Esophagus squamous epithelium (tissue), 4 donors: ENCODE measurements at regions not wholly inside any gene's neighbourhood (a gene's known extent, or its start where the extent isn't known, plus 50 kb on each side); places are given as distances from the start of the nearest gene placed in this dataset.

ENCODE experiments used
- CTCF ChIP-seq, 6 experiments: fragments of 450-650 bp in 4 of 6; fragments of 200-600 bp in 2 of 6; sonication (generic) in 2 of 6; IDR thresholded peaks; one replicate each; pipeline ENCODE4 v1.5.1; 2016 to 2019; ENCODE audit warnings: antibody characterized with exemption in 6 of 6, mild to moderate bottlenecking in 4 of 6, moderate library complexity in 4 of 6
- POLR2A ChIP-seq, 4 donors: fragments of 450-650 bp; IDR thresholded peaks; one replicate each; pipeline ENCODE4 v1.6.1; 2017; ENCODE audit warnings: antibody characterized with exemption in 4 of 4, mild to moderate bottlenecking in 4 of 4, moderate library complexity in 3 of 4

- no peak for TF ChIP-seq POLR2A (IDR thresholded peaks at IDR 0.05)
- TF ChIP-seq CTCF (IDR thresholded peaks at IDR 0.05): no peak
These were observed 410.6 kb downstream of the DAD1 start for GRCh38 chr14:22178333-22178839.
